Thoracic aorta (tissue), 2 donors: ENCODE measurements at regions not wholly inside any gene's neighbourhood (a gene's known extent, or its start where the extent isn't known, plus 50 kb on each side); places are given as distances from the start of the nearest gene placed in this dataset.

Source experiments
- ATAC-seq: fragments of 150-250 bp; one replicate; pipeline ENCODE4 v1.8.0; 2017; ENCODE audit warnings: low read depth; ENCODE audit not compliant: insufficient number of reproducible peaks, low FRiP score
- DNase-seq: peaks from one replicate; pipeline ENCODE4 v3.0.0-alpha.2; 2020; ENCODE audit warnings: low spot score
- H3K27ac ChIP-seq, 2 donors: fragments of 200-600 bp; sonication (generic); 1 replicate in 1 of 2; 2 replicates in 1 of 2; pipeline ENCODE4 v1.5.1; 2016; ENCODE audit warnings: mild to moderate bottlenecking in 2 of 2, moderate library complexity in 2 of 2
- H3K27me3 ChIP-seq: fragments of 200-600 bp; sonication (generic); replicated peaks from 2 replicates; pipeline ENCODE4 v1.6.0; 2016; ENCODE audit warnings: mild to moderate bottlenecking; ENCODE audit not compliant: insufficient read depth
- H3K36me3 ChIP-seq: fragments of 200-600 bp; sonication (generic); one replicate; pipeline ENCODE4 v1.5.1; 2016
- H3K4me1 ChIP-seq, 2 donors: fragments of 200-600 bp; sonication (generic); 1 replicate in 1 of 2; 2 replicates in 1 of 2; pipeline versions ENCODE4 v1.5.1 to v1.6.0; 2016; ENCODE audit warnings: low read depth in 2 of 2, mild to moderate bottlenecking in 1 of 2; ENCODE audit not compliant: control insufficient read depth in 1 of 2
- H3K4me3 ChIP-seq: fragments of 200-600 bp; sonication (generic); 2 replicates; pipeline ENCODE4 v1.5.1; 2016; ENCODE audit warnings: mild to moderate bottlenecking
- H3K9me3 ChIP-seq: fragments of 200-600 bp; sonication (generic); 2 replicates; pipeline ENCODE4 v1.5.1; 2016
- TF ChIP-seq, protein P1 (sequence below): fragments of 200-600 bp; sonication (generic); IDR thresholded peaks from one replicate; pipeline ENCODE4 v1.5.1; 2019; ENCODE audit warnings: antibody characterized with exemption

DNA sequence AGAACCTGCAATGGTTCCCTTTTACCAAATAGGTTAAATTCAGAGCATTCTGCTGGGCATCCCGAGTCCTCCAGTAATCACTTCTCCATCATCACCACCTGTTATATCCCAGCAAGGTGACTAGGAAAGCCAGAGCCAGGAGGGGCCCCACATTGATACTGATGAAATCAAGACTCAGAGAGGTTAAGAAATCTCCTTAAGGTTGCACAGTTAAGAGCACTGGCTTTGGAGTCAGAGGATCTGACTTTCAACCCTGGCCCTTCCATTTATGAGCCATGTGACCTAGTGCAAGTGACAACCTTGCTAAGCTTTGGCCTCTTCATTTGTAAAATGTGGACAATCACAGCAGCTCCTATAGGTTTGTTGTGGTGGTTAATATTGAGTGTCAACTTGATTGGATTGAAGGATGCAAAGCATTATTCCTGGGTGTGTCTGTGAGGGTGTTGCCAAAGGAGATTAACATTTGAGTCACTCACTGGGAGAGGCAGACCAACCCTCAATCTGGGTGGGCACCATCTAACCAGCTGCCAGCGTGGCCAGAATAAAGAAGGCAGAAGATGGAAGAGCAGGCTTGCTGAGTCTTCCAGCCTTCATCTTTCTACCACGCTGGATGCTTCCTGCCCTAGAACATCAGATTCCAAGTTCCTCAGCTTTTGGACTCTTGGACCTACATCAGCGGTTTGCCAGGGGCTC, 194.2 kb upstream of the ASIC2 start:
- Histone ChIP-seq H3K27me3 (no peaks in the 10 kb centered on the region), H3K36me3 (no peaks in the 10 kb centered on the region), H3K4me1 (no peaks in the 10 kb centered on the region), H3K4me3 (no peak overlapping the region), H3K9me3 (no peaks in the 10 kb centered on the region), H3K27ac (no peak overlapping the region)
- ATAC-seq (no peak), DNase-seq (no peak)
- TF ChIP-seq, protein P1, sequence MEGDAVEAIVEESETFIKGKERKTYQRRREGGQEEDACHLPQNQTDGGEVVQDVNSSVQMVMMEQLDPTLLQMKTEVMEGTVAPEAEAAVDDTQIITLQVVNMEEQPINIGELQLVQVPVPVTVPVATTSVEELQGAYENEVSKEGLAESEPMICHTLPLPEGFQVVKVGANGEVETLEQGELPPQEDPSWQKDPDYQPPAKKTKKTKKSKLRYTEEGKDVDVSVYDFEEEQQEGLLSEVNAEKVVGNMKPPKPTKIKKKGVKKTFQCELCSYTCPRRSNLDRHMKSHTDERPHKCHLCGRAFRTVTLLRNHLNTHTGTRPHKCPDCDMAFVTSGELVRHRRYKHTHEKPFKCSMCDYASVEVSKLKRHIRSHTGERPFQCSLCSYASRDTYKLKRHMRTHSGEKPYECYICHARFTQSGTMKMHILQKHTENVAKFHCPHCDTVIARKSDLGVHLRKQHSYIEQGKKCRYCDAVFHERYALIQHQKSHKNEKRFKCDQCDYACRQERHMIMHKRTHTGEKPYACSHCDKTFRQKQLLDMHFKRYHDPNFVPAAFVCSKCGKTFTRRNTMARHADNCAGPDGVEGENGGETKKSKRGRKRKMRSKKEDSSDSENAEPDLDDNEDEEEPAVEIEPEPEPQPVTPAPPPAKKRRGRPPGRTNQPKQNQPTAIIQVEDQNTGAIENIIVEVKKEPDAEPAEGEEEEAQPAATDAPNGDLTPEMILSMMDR: no peak

DNA sequence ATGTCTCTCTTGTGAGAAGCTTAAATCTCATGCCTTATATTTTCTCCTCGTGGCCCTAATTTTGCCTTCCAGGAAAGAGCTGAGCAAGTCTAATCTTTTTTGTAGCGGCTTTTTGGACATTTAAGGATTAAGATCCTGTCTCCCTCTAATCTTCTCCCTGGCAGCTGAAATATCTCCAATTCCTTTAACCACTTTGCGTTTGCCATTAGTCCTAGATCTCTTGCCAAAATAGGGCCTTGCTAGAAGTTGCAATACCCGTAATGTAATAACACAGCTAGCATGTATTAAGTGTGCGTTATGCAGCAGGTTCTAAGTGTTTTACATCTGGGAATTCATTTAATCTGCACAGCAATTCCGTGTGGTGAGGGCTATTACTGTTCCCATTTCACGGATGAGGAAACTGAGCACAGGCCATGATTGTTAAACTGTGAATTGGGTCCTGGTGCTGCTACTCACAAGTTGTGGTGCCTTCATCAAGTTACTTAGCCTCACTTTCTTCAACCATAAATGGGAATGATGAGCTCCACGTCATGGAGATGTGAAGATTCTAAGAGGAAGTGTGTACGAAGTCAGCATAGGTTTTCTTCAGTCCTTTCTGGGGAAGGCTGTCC, 198.9 kb upstream of the ASIC2 start:
- no peak for DNase-seq
- Histone ChIP-seq H3K36me3 (no peaks in the 10 kb centered on the region), H3K9me3 (no peaks in the 10 kb centered on the region), H3K27ac (no peak overlapping the region), H3K27me3 (no peaks in the 10 kb centered on the region), H3K4me1 (no peaks in the 10 kb centered on the region), H3K4me3 (no peak overlapping the region)
- TF ChIP-seq, protein P1: no peak
- ATAC-seq: no peak

DNA sequence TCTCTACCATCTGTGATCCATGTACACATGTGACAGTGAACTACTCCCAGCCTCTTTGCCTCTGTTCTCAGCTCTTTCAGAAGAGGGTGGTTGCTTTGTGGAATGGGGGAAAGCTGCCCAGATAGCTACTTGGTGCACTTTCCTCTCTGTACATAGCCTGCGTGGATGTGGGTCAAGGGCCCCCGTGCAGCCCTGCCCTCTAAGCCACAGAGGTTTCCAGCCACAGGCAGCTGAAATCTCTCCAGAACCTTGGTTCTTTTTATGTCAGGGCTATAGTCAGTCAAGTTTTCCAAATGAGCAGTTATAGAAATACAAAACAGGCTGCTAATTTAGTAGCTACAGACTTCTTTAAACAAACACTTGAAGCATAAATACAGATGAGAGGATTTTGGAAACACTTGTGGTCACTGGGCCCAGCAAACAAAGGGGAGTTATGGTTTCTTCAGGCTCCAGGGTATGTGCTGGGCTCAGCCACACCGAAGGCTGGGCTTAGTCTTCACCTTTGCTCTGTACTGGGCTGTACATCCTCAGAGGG, 199.7 kb upstream of the ASIC2 start:
- H3K4me1 ChIP-seq: no peaks in the 10 kb centered on the region
- H3K4me3 ChIP-seq: no peak overlapping the region
- no peaks in the 10 kb centered on the region for H3K9me3 ChIP-seq
- no peaks in the 10 kb centered on the region for H3K36me3 ChIP-seq
- no peaks in the 10 kb centered on the region for H3K27me3 ChIP-seq
- TF ChIP-seq, protein P1: no peak
- DNase-seq (no peak), ATAC-seq (no peak)
- no peak overlapping the region for H3K27ac ChIP-seq

DNA sequence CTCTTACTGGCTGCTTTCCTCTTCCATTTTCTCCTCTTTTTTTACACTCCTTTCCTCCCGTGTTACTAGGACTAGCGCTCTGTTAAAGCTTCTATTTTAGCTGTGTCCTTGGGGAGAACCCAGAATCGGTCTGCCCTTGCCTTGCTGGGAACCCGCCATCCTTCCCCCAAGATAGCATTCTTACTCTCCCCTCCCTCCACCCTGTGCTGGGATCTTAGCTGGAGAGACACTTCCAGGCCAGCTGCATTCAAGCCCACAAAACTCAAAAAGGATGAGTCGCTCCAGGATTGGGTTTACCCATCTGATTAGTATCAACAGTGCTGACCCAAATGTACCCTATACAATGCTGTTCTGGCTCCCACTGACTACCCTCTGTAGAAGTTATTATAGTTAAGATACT, 200.5 kb upstream of the ASIC2 start:
- ATAC-seq (no peak), DNase-seq (no peak)
- H3K4me1 ChIP-seq: no peaks in the 10 kb centered on the region
- H3K27ac ChIP-seq: no peak overlapping the region
- TF ChIP-seq, protein P1: no peak
- no peak overlapping the region for H3K4me3 ChIP-seq
- H3K9me3 ChIP-seq: no peaks in the 10 kb centered on the region
- no peaks in the 10 kb centered on the region for H3K27me3 ChIP-seq
- no peaks in the 10 kb centered on the region for H3K36me3 ChIP-seq

DNA sequence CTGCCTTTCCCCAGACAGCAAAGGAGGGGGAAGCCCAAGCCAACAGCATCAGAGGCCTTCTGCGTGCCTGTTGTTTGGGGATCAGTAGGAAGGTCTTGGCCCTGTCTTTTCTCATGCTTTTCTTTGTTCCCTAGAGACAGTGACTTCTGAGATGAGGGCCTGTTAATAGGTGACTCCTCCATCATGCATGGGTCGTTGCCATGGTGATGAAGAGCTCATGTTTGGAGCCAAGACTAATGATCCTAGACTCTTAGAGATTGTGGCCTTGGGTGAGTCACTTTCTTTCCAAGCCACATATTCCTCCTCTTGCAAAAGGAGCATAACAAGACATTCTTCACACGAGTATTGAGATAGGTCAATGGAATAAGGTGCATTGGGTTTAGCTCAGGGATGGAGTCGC, 201.1 kb upstream of the ASIC2 start:
- TF ChIP-seq, protein P1: no peak
- DNase-seq (no peak), ATAC-seq (no peak)
- Histone ChIP-seq H3K36me3 (no peaks in the 10 kb centered on the region), H3K4me3 (no peak overlapping the region), H3K9me3 (no peaks in the 10 kb centered on the region), H3K4me1 (no peaks in the 10 kb centered on the region), H3K27ac (no peak overlapping the region), H3K27me3 (no peaks in the 10 kb centered on the region)
